Right cardiac atrium (tissue), 5 donors: ENCODE measurements at regions not wholly inside any gene's neighbourhood (a gene's known extent, or its start where the extent isn't known, plus 50 kb on each side); places are given as distances from the start of the nearest gene placed in this dataset.
A peak's percentile ranks its signal among the peaks of the same experiment; 100 is the strongest.

ENCODE experiments used
- ATAC-seq, 2 donors: fragments of 200-7000 bp; cut with Tn5 transposase; one replicate each; pipeline versions ENCODE4 v1.8.0 to v1.9.1; 2020; ENCODE audit warnings: moderate library complexity in 2 of 2, mild to moderate bottlenecking in 1 of 2
- DNase-seq, 3 donors: peaks; one replicate each; pipeline ENCODE4 v3.0.0-alpha.2; 2020
- H3K27ac ChIP-seq: one replicate; pipeline ENCODE4 v1.5.1; 2013; ENCODE audit warnings: mild to moderate bottlenecking, low read length, control low read depth, moderate library complexity
- H3K27me3 ChIP-seq: one replicate; pipeline ENCODE4 v1.6.1; 2013; ENCODE audit not compliant: control insufficient read depth, insufficient read depth
- H3K4me1 ChIP-seq: one replicate; pipeline ENCODE4 v1.6.1; 2013; ENCODE audit warnings: low read length; ENCODE audit not compliant: control insufficient read depth, insufficient read depth
- H3K4me3 ChIP-seq: one replicate; pipeline ENCODE4 v1.5.1; 2013; ENCODE audit warnings: low read length, control low read depth
- H3K9me3 ChIP-seq: one replicate; pipeline ENCODE4 v1.6.1; 2013; ENCODE audit warnings: low read length; ENCODE audit not compliant: control insufficient read depth
- WGBS: extraction: QIAGEN DNeasy Blood & Tissue Kit; methylation state at CpG from one replicate; pipeline ENCODE4 v1.1.7; 2013; 5-methylcytosine and 5-hydroxymethylcytosine counted together
- intact Hi-C, 4 donors: fragments of 100-400 bp; cut with DNase I; formaldehyde crosslinking; loops; one replicate each; pipeline versions ENCODE4 v1.11.0 to v1.14.0; 2022 to 2023
- donor health status: healthy with polysubstance abuse.
- donor health status: DM: no; HTN: yes; CAD: no.
- donor health status: DM: no; HTN: no; CAD: no.
- donor health status: DM: no; HTN: yes; CAD: no; lungs with severe emphysema.
- donor health status: DM: yes; HTN: yes; CAD: no.

DNA sequence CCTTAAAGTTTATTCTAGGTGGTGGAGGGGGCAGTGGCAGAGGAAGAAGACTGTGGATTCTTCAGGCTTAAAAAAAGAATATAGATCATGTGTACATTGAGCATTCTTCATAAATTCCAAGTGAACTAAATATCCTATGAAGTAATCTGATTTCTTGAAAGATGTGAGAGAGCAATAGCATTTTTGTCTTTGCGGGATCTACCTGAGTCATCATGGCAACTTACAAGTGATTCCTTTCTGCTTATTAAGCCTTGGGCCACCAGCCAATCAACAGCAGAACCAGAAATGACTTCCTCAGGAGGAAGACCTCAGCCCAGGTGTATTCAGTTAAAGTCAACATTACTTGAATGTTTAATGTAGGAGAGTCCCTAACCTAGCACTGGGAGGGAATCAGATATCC lies 756.9 kb downstream of the TFAP2A start:
- Histone ChIP-seq H3K4me1 (no peaks in the 10 kb centered on the region), H3K27ac (no peak overlapping the region), H3K9me3 (no peaks in the 10 kb centered on the region), H3K27me3 (no peaks in the 10 kb centered on the region), H3K4me3 (no peak overlapping the region)
- intact Hi-C loops = no loop called here
- ATAC-seq = no peak
- WGBS = 97% methylated on average over 1 of the region's 1 CpG
- DNase-seq = no peak

DNA sequence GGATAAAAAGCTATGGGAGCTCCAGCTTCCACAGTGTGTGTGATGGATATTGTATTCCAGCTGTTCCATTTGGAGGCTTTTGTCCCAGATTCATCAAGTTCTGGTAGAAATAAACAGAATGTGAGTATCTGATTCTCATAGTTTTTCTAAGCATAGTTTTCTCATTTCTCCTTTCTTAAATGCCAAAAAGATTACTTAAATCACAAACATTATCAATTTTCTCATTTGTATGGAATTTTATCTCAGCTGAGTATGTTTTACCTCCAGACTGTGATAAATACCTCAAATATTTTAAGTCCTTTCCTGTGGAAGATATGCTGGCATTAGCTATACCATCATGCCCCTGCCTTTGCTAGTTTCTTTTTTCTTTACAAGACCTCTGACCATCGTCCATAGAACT lies 767.3 kb downstream of the TFAP2A start:
- intact Hi-C loops = no loop called here
- no peaks in the 10 kb centered on the region for H3K4me1 ChIP-seq
- no peak for DNase-seq
- ATAC-seq = no peak
- no peaks in the 10 kb centered on the region for H3K27me3 ChIP-seq
- H3K9me3 ChIP-seq = no peaks in the 10 kb centered on the region
- no peak overlapping the region for H3K27ac ChIP-seq
- 34% methylated on average over 1 of the region's 1 CpG for WGBS
- H3K4me3 ChIP-seq = no peak overlapping the region

DNA sequence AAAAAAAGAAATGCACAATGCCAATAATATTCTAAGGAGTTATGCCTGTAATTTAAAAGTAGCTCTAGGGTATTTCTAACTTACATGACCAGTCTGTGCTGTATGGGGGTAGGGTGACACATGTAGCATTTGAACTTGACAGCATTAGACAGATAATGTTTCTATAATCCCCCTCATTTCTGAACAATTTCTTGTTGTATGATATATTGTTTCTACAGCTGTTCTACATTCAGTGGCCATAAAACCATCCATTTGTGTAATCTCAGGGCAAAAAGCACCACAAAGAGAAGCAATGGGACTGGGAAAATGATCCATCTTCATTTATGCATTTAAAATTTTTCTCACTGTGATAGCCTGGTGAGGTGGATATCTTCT lies 767.8 kb downstream of the TFAP2A start:
- no peaks in the 10 kb centered on the region for H3K4me1 ChIP-seq
- intact Hi-C loops = no loop called here
- no peak overlapping the region for H3K27ac ChIP-seq
- no peak for DNase-seq
- H3K27me3 ChIP-seq = no peaks in the 10 kb centered on the region
- no peak overlapping the region for H3K4me3 ChIP-seq
- H3K9me3 ChIP-seq = no peaks in the 10 kb centered on the region
- no peak for ATAC-seq

DNA sequence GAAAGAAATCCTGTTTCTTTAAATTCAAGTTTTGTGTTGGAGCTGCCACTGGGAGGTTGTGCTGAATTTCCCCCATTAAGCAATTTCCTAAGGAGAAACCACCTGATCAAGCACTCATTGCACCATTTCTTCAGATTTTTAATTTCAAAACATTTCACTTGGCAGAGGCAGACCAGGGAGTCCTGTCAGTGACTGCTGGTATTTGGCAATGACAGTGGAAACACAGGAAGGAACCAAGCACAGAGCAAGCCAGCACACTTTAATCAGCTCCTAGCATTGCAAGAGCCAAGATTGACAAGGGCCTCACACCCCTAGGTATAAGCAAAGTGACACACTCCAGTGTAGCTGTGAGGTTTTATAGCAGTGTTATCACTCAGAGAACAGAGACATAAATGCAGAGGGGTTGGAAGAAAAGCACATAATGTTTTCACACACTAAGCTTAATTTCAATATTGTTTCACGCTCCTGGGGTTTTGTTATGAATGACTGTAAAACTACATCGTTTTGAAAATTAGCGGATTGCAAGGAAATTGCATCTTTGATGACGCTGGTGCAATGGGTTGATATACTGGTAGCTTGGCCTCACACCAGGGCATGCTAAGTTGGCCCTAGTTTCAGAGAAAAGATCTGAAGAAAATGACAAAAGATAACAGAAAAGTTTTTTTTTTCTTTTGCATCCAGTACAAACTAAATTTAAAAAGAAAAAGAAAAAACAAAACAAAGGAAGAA lies 768.4 kb downstream of the TFAP2A start:
- H3K4me3 ChIP-seq = no peak overlapping the region
- no peaks in the 10 kb centered on the region for H3K9me3 ChIP-seq
- H3K27ac ChIP-seq = no peak overlapping the region
- H3K4me1 ChIP-seq = no peaks in the 10 kb centered on the region
- ATAC-seq (peak; percentile 100), DNase-seq (peak; percentile 29 to 54 (median 37))
- 36% methylated on average over 4 of the region's 4 CpGs for WGBS
- H3K27me3 ChIP-seq = no peaks in the 10 kb centered on the region
- intact Hi-C loops = no loop called here

DNA sequence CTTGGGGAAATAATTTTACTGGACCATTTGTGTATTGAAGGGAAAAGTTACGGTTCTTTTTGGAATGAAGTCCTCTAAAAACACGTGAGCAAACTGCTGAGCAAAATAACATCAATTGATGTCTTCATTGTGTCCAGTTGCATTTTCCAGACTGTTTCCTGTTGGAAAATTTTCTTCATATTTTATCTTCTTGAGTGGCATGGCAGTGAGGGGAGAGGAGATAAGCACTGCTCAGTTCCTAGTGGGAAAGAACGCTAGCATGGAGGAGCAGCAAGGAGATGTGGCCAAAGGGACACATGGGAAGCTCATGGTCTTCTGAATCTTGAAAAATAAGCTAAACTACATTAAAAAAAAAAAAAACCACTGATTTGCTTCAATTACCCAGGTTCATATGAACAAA lies 776.0 kb downstream of the TFAP2A start:
- H3K27me3 ChIP-seq = no peaks in the 10 kb centered on the region
- 48% methylated on average over 3 of the region's 3 CpGs for WGBS
- H3K27ac ChIP-seq = no peak overlapping the region
- H3K9me3 ChIP-seq = no peaks in the 10 kb centered on the region
- no peak for DNase-seq
- intact Hi-C loops = no loop called here
- ATAC-seq = no peak
- H3K4me3 ChIP-seq = no peak overlapping the region
- no peaks in the 10 kb centered on the region for H3K4me1 ChIP-seq

DNA sequence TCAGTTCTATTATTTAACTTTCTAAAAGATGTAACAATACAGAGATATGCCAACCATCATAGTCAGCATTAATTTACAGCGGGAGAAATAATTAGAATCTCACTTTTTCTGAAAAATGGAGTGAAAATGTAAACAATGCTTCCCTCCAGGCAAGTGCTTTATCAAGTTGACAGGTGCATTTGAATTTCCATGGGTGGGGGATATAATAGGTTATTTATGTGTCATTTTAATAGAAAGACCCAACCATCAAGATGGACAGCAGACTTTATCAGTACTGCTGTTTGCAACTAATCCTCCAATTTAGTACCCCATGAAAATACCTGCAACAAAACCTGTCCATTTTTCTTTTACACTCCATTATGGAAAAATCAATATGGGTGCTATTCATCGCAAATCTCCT lies 780.1 kb downstream of the TFAP2A start:
- WGBS = 84% methylated on average over 2 of the region's 2 CpGs
- intact Hi-C loops = no loop called here
- no peaks in the 10 kb centered on the region for H3K9me3 ChIP-seq
- H3K4me3 ChIP-seq = no peak overlapping the region
- no peak for ATAC-seq
- no peak for DNase-seq
- no peaks in the 10 kb centered on the region for H3K27me3 ChIP-seq
- no peaks in the 10 kb centered on the region for H3K4me1 ChIP-seq
- H3K27ac ChIP-seq = no peak overlapping the region

DNA sequence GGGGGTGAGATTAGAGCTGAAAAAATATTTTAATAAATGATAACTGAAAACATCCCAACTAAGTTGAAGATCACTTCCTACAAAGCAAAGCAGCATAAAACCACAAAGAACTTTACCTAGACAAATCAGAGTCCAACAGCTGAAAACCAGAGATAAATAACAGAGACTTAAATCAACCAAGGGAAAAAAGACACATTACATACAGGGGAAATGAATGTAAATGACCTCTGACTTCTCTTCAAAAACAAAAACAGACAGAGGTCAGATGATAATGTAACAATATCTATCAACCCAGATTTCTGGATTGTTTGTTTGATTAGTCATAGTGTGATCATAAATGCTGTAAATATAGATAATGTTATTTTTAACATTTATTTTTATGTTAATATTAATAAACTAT lies 782.8 kb downstream of the TFAP2A start:
- no peak for ATAC-seq
- Histone ChIP-seq H3K27ac (no peak overlapping the region), H3K4me3 (no peak overlapping the region), H3K27me3 (no peaks in the 10 kb centered on the region), H3K4me1 (no peaks in the 10 kb centered on the region), H3K9me3 (no peaks in the 10 kb centered on the region)
- intact Hi-C loops = no loop called here
- DNase-seq = no peak

DNA sequence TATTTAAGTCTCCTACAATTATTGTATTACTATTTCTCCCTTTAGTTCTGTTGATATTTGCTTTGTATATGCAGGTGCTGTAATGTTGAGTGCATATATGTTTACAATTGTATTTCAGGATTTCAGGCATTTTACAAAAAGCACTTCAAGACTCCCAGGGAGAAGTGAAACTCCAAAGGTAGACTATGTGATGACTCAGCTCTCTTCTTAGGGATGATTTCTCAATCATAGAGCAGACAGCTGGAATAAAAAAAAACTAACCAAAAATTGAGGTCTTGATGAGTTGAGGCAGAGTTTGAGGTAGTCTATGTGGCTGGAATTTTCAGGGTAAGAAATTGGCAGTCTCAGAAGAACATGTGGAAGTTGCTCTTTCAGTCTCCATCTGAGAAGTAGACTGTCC lies 786.1 kb downstream of the TFAP2A start:
- H3K4me3 ChIP-seq = no peak overlapping the region
- intact Hi-C loops = no loop called here
- H3K4me1 ChIP-seq = no peaks in the 10 kb centered on the region
- H3K27ac ChIP-seq = no peak overlapping the region
- no peaks in the 10 kb centered on the region for H3K9me3 ChIP-seq
- DNase-seq (no peak), ATAC-seq (no peak)
- no peaks in the 10 kb centered on the region for H3K27me3 ChIP-seq

DNA sequence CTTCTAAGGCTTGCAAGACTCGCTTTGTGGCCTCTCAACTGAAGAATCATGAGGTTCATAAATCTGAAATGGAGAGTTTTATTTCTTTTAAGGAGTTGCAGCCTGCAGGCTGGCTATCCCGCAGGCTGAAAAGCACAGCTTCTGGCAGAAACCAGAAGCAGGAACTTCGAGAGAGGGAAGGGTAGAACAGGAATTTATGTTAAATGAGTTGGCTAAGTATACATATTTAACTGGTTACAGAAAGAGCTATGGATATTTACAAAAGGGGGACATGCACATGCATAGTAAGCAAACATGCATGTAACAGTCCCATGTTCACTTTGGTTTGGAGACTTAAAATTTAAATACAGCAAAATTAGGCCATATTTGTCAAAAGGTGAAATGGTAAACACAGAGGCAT lies 787.0 kb downstream of the TFAP2A start:
- intact Hi-C loops = no loop called here
- 71% methylated on average over 3 of the region's 3 CpGs for WGBS
- no peaks in the 10 kb centered on the region for H3K27me3 ChIP-seq
- DNase-seq = no peak
- H3K4me3 ChIP-seq = no peak overlapping the region
- no peaks in the 10 kb centered on the region for H3K9me3 ChIP-seq
- no peaks in the 10 kb centered on the region for H3K4me1 ChIP-seq
- H3K27ac ChIP-seq = no peak overlapping the region
- ATAC-seq = no peak

DNA sequence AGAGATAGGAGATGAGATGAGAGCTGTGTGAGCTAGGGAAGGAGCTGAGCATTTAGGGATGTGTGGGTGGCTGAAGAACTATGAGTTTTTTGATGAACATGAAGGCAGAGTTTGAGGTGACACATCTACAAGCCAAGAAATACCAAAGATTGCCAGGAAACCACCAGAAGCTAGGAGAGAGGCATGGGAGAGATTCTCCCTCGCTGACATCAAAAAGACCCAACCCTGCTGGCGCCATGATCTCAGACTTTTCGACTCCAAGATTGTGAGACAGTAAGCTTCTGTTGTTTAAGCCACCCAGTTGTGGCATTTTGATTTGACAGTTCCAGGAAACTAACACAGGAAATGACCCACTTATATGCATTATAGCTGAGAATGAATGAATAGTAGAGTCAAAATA lies 790.9 kb downstream of the TFAP2A start:
- Histone ChIP-seq H3K9me3 (no peaks in the 10 kb centered on the region), H3K4me3 (no peak overlapping the region), H3K27me3 (no peaks in the 10 kb centered on the region), H3K4me1 (no peaks in the 10 kb centered on the region), H3K27ac (no peak overlapping the region)
- ATAC-seq (no peak), DNase-seq (no peak)
- intact Hi-C loops = no loop called here
- WGBS = 58% methylated on average over 3 of the region's 3 CpGs

DNA sequence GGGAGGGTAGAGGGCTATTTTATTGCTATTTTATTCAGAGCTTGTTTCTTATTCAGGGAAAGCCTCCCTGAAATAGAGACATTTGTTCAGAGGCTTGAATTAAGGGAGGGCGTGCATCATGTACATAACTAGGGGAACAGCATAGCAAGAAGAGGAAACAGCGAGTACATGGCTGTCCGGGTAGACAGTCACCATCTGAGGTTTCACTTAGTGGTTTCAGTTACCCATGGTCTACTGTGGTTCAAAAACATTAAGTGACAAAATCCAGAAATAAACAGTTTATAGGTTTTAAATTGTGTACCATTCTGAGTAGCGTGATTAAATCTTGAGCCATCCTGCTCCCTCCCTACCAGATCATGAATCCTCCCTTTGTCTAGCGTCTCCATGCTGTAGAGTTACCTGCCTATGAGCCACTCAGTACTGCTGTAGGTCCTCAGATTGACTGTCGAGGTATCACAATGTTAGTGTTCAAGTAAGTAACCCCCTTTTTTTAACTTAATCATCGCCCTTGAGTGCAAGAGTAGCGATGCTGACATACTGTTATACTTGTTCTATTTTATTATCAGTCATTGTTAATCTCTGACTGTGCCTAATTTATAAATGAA lies 791.5 kb downstream of the TFAP2A start:
- H3K9me3 ChIP-seq = no peaks in the 10 kb centered on the region
- H3K27me3 ChIP-seq = no peaks in the 10 kb centered on the region
- DNase-seq (no peak), ATAC-seq (no peak)
- H3K27ac ChIP-seq = no peak overlapping the region
- intact Hi-C loops = no loop called here
- 84% methylated on average over 8 of the region's 8 CpGs for WGBS
- no peak overlapping the region for H3K4me3 ChIP-seq
- no peaks in the 10 kb centered on the region for H3K4me1 ChIP-seq

DNA sequence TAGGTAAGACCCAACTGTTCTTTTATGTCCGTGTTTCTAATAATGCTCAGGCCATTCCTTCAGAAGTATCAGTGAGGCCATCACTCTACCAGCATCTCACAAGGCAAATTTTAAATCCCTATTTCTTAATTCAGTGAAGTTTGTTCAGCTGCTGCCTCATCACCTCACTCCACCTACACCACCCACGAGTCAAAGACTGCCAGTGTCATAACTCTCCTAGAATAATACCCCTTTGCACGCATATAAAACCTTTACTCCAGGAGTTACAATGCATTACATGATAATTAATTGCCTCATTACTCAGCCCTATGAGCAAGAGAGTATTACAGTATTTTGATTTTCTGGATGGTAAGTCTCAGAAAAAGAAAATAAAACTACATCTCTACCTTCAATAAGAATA lies 793.6 kb downstream of the TFAP2A start:
- DNase-seq (no peak), ATAC-seq (no peak)
- no peak overlapping the region for H3K4me3 ChIP-seq
- H3K27ac ChIP-seq = no peak overlapping the region
- no peaks in the 10 kb centered on the region for H3K9me3 ChIP-seq
- 79% methylated on average over 3 of the region's 3 CpGs for WGBS
- H3K27me3 ChIP-seq = no peaks in the 10 kb centered on the region
- intact Hi-C loops = no loop called here
- H3K4me1 ChIP-seq = no peaks in the 10 kb centered on the region
